ENCODE measurements at regions not wholly inside any gene's neighbourhood (a gene's known extent, or its start where the extent isn't known, plus 50 kb on each side); places are given as distances from the start of the nearest gene placed in this dataset.
A peak's percentile ranks its signal among the peaks of the same experiment; 100 is the strongest.

- Histone ChIP-seq H3K4me1 (ENCODE audit: control insufficient read depth, insufficient read depth, low read length) (no peaks in the 10 kb centered on the region), H3K4me3 (ENCODE audit: low read length) (no peak overlapping the region), H3K27me3 (ENCODE audit: control insufficient read depth, insufficient read depth, low read length) (no peaks in the 10 kb centered on the region), H3K27ac (ENCODE audit: low read length) (no peak overlapping the region), H3K36me3 (ENCODE audit: control insufficient read depth, insufficient read depth, low read length) (no peaks in the 10 kb centered on the region), H3K9me3 (ENCODE audit: control insufficient read depth, low read depth, low read length) (no peaks in the 10 kb centered on the region)
- peak in 1 of 2 donors; percentile 16 for DNase-seq
- WGBS (ENCODE audit: insufficient coverage, low lambda C conversion rate): no CpG with 5 or more reads among the region's 3 CpGs
Measured at GRCh38 chr2:14288016-14288415, 344.5 kb upstream of the LRATD1 start.

DNA sequence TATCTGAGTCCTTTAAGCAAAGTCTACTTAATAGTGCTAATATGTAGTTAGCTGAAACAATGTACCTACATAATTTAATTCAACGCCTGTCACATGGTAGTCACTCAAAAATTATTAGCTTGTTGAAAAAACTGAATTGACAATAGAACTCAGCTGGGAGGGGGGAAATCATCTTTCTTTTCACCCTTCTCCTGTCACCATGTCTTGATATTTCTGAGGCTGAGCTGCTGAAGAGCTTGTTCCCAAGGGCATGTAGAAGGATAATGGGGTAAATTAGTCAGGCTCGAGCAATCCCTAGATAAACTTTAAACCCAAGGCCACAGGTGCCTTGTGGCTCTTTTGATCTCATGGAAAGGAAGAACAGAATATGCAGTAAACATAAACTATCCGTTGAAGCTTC is 339.6 kb upstream of the LRATD1 start:
- WGBS (ENCODE audit: insufficient coverage, low lambda C conversion rate): no CpG with 5 or more reads among the region's 3 CpGs
- H3K27me3 ChIP-seq (ENCODE audit: control insufficient read depth, insufficient read depth, low read length): no peaks in the 10 kb centered on the region
- DNase-seq: peak in 1 of 2 donors; percentile 21
- H3K4me3 ChIP-seq (ENCODE audit: low read length): no peak overlapping the region
- no peaks in the 10 kb centered on the region for H3K36me3 ChIP-seq (ENCODE audit: control insufficient read depth, insufficient read depth, low read length)
- H3K9me3 ChIP-seq (ENCODE audit: control insufficient read depth, low read depth, low read length): no peaks in the 10 kb centered on the region
- no peaks in the 10 kb centered on the region for H3K4me1 ChIP-seq (ENCODE audit: control insufficient read depth, insufficient read depth, low read length)
- no peak overlapping the region for H3K27ac ChIP-seq (ENCODE audit: low read length)

- Histone ChIP-seq H3K4me1 (ENCODE audit: control insufficient read depth, insufficient read depth, low read length) (no peaks in the 10 kb centered on the region), H3K27ac (ENCODE audit: low read length) (no peak overlapping the region), H3K27me3 (ENCODE audit: control insufficient read depth, insufficient read depth, low read length) (no peaks in the 10 kb centered on the region), H3K36me3 (ENCODE audit: control insufficient read depth, insufficient read depth, low read length) (no peaks in the 10 kb centered on the region), H3K9me3 (ENCODE audit: control insufficient read depth, low read depth, low read length) (no peaks in the 10 kb centered on the region), H3K4me3 (ENCODE audit: low read length) (no peak overlapping the region)
- DNase-seq: no peak
- WGBS (ENCODE audit: insufficient coverage, low lambda C conversion rate): 75% methylated on average over 1 of the region's 2 CpGs
Measured at GRCh38 chr2:14297340-14297739, 335.2 kb upstream of the LRATD1 start.

GRCh38 chr2:14297906-14298305 is 334.6 kb upstream of the LRATD1 start:
- WGBS (ENCODE audit: insufficient coverage, low lambda C conversion rate): no CpG with 5 or more reads among the region's 1 CpG
- Histone ChIP-seq H3K27ac (ENCODE audit: low read length) (no peak overlapping the region), H3K27me3 (ENCODE audit: control insufficient read depth, insufficient read depth, low read length) (no peaks in the 10 kb centered on the region), H3K9me3 (ENCODE audit: control insufficient read depth, low read depth, low read length) (no peaks in the 10 kb centered on the region), H3K36me3 (ENCODE audit: control insufficient read depth, insufficient read depth, low read length) (no peaks in the 10 kb centered on the region), H3K4me3 (ENCODE audit: low read length) (no peak overlapping the region), H3K4me1 (ENCODE audit: control insufficient read depth, insufficient read depth, low read length) (no peaks in the 10 kb centered on the region)
- no peak for DNase-seq

- WGBS (ENCODE audit: insufficient coverage, low lambda C conversion rate): no CpG with 5 or more reads among the region's 2 CpGs
- H3K9me3 ChIP-seq (ENCODE audit: control insufficient read depth, low read depth, low read length): no peaks in the 10 kb centered on the region
- H3K4me3 ChIP-seq (ENCODE audit: low read length): no peak overlapping the region
- no peaks in the 10 kb centered on the region for H3K36me3 ChIP-seq (ENCODE audit: control insufficient read depth, insufficient read depth, low read length)
- H3K27me3 ChIP-seq (ENCODE audit: control insufficient read depth, insufficient read depth, low read length): no peaks in the 10 kb centered on the region
- no peak for DNase-seq
- no peak overlapping the region for H3K27ac ChIP-seq (ENCODE audit: low read length)
- H3K4me1 ChIP-seq (ENCODE audit: control insufficient read depth, insufficient read depth, low read length): no peaks in the 10 kb centered on the region
Measured at GRCh38 chr2:14301331-14301730, 331.2 kb upstream of the LRATD1 start.

DNA sequence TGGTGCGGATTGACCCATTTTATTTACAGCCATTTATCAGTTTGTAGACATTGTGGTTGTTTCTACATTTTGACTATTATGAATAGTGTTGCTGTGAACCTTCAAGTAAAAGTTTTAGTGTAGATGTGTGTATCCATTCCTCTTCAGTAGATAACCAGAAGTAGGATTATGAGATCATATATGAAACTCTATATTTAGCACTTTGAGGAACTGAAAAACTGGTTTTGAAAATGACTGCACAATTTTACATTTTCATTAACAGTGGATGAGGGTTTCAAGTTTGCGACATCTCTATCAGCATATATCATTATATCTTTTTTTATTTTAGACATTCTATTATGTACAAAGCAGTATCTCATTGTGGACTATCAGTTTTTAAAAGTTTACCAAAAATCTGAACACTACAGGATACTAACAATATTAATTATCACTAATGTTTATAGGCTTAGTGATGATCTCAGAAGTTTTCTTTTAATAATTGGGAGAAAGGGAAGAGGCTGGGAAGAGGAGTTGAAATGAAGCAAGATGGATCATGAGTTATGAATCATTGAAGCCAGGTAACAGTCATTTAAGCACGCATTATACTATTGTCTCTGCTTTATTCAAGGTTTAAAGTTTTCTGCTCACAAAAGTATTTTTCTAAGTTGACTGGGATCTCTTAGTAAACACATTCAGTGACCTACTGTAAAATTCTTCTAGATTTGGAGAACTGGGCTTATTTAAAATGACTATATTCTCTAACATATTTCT is 329.0 kb upstream of the LRATD1 start:
- no peak for DNase-seq
- Histone ChIP-seq H3K4me1 (ENCODE audit: control insufficient read depth, insufficient read depth, low read length) (no peaks in the 10 kb centered on the region), H3K4me3 (ENCODE audit: low read length) (no peak overlapping the region), H3K36me3 (ENCODE audit: control insufficient read depth, insufficient read depth, low read length) (no peaks in the 10 kb centered on the region), H3K27me3 (ENCODE audit: control insufficient read depth, insufficient read depth, low read length) (no peaks in the 10 kb centered on the region), H3K9me3 (ENCODE audit: control insufficient read depth, low read depth, low read length) (no peaks in the 10 kb centered on the region), H3K27ac (ENCODE audit: low read length) (no peak overlapping the region)
- 100% methylated on average over 2 of the region's 3 CpGs for WGBS (ENCODE audit: insufficient coverage, low lambda C conversion rate)

- H3K27ac ChIP-seq (ENCODE audit: low read length): no peak overlapping the region
- no peak overlapping the region for H3K4me3 ChIP-seq (ENCODE audit: low read length)
- H3K27me3 ChIP-seq (ENCODE audit: control insufficient read depth, insufficient read depth, low read length): no peaks in the 10 kb centered on the region
- H3K36me3 ChIP-seq (ENCODE audit: control insufficient read depth, insufficient read depth, low read length): no peaks in the 10 kb centered on the region
- DNase-seq: no peak
- H3K4me1 ChIP-seq (ENCODE audit: control insufficient read depth, insufficient read depth, low read length): no peaks in the 10 kb centered on the region
- no peaks in the 10 kb centered on the region for H3K9me3 ChIP-seq (ENCODE audit: control insufficient read depth, low read depth, low read length)
Measured at GRCh38 chr2:14304326-14304725, 328.2 kb upstream of the LRATD1 start.

- H3K4me1 ChIP-seq (ENCODE audit: control insufficient read depth, insufficient read depth, low read length): no peaks in the 10 kb centered on the region
- H3K4me3 ChIP-seq (ENCODE audit: low read length): no peak overlapping the region
- DNase-seq: no peak
- H3K27ac ChIP-seq (ENCODE audit: low read length): no peak overlapping the region
- 80% methylated on average over 1 of the region's 3 CpGs for WGBS (ENCODE audit: insufficient coverage, low lambda C conversion rate)
- H3K9me3 ChIP-seq (ENCODE audit: control insufficient read depth, low read depth, low read length): no peaks in the 10 kb centered on the region
- H3K27me3 ChIP-seq (ENCODE audit: control insufficient read depth, insufficient read depth, low read length): no peaks in the 10 kb centered on the region
- no peaks in the 10 kb centered on the region for H3K36me3 ChIP-seq (ENCODE audit: control insufficient read depth, insufficient read depth, low read length)
Measured at GRCh38 chr2:14306268-14306861, 326.2 kb upstream of the LRATD1 start.

- 57% methylated on average over 3 of the region's 3 CpGs for WGBS (ENCODE audit: insufficient coverage, low lambda C conversion rate)
- Histone ChIP-seq H3K4me1 (ENCODE audit: control insufficient read depth, insufficient read depth, low read length) (no peaks in the 10 kb centered on the region), H3K27ac (ENCODE audit: low read length) (no peak overlapping the region), H3K27me3 (ENCODE audit: control insufficient read depth, insufficient read depth, low read length) (no peaks in the 10 kb centered on the region), H3K9me3 (ENCODE audit: control insufficient read depth, low read depth, low read length) (no peaks in the 10 kb centered on the region), H3K36me3 (ENCODE audit: control insufficient read depth, insufficient read depth, low read length) (no peaks in the 10 kb centered on the region), H3K4me3 (ENCODE audit: low read length) (no peak overlapping the region)
- DNase-seq: no peak
Measured at GRCh38 chr2:14313341-14313740, 319.2 kb upstream of the LRATD1 start.

- no peak for DNase-seq
- no peak overlapping the region for H3K4me3 ChIP-seq (ENCODE audit: low read length)
- H3K27ac ChIP-seq (ENCODE audit: low read length): no peak overlapping the region
- no peaks in the 10 kb centered on the region for H3K36me3 ChIP-seq (ENCODE audit: control insufficient read depth, insufficient read depth, low read length)
- no CpG with 5 or more reads among the region's 1 CpG for WGBS (ENCODE audit: insufficient coverage, low lambda C conversion rate)
- H3K27me3 ChIP-seq (ENCODE audit: control insufficient read depth, insufficient read depth, low read length): no peaks in the 10 kb centered on the region
- H3K4me1 ChIP-seq (ENCODE audit: control insufficient read depth, insufficient read depth, low read length): no peaks in the 10 kb centered on the region
- H3K9me3 ChIP-seq (ENCODE audit: control insufficient read depth, low read depth, low read length): no peaks in the 10 kb centered on the region
Measured at GRCh38 chr2:14316594-14316993, 315.9 kb upstream of the LRATD1 start.

DNA sequence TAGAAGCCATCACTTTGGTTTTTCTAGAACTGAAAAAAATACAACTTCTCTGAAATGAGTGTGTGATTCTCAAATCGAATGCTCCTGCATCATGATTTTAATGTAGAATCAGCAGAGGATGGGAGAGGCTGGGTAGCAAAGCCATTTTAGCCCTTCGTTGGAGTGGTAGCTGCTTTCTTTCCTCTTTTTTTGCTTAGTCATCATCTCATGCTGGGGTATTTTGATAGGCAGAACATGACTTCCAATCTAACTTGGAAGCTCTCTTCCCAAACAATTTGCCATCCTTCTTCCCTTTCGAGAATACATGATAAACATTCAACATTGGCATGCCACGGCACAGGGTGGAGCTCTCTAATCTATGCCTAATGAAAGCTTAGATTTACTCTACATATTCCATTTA is 311.2 kb upstream of the LRATD1 start:
- Histone ChIP-seq H3K27ac (ENCODE audit: low read length) (no peak overlapping the region), H3K36me3 (ENCODE audit: control insufficient read depth, insufficient read depth, low read length) (no peaks in the 10 kb centered on the region), H3K27me3 (ENCODE audit: control insufficient read depth, insufficient read depth, low read length) (no peaks in the 10 kb centered on the region), H3K4me1 (ENCODE audit: control insufficient read depth, insufficient read depth, low read length) (no peaks in the 10 kb centered on the region), H3K4me3 (ENCODE audit: low read length) (no peak overlapping the region), H3K9me3 (ENCODE audit: control insufficient read depth, low read depth, low read length) (no peaks in the 10 kb centered on the region)
- no peak for DNase-seq
- WGBS (ENCODE audit: insufficient coverage, low lambda C conversion rate): 0% methylated on average over 1 of the region's 4 CpGs
